Tibial nerve (tissue), 4 donors: ENCODE measurements at regions not wholly inside any gene's neighbourhood (a gene's known extent, or its start where the extent isn't known, plus 50 kb on each side); places are given as distances from the start of the nearest gene placed in this dataset.

Experiments
- DNase-seq, 2 donors: peaks; one replicate each; pipeline ENCODE4 v3.0.0-alpha.2; 2019; ENCODE audit warnings: low spot score in 2 of 2
- H3K27ac ChIP-seq, 4 donors: fragments of 200-600 bp; sonication (generic) in 3 of 4; one replicate each; pipeline ENCODE4 v1.5.1; 2017 to 2019; ENCODE audit warnings: mild to moderate bottlenecking in 1 of 4
- H3K27me3 ChIP-seq, 2 donors: fragments of 200-600 bp; sonication (generic) in 1 of 2; one replicate each; pipeline versions ENCODE4 v1.5.1 to v1.6.0; 2017 to 2019
- H3K36me3 ChIP-seq, 3 donors: fragments of 200-600 bp; sonication (generic); one replicate each; pipeline ENCODE4 v1.5.1; 2018 to 2019
- H3K4me1 ChIP-seq, 4 donors: fragments of 200-600 bp; sonication (generic) in 3 of 4; one replicate each; pipeline ENCODE4 v1.5.1; 2017 to 2019
- H3K4me3 ChIP-seq, 4 donors: fragments of 200-600 bp; sonication (generic) in 3 of 4; one replicate each; pipeline ENCODE4 v1.5.1; 2017 to 2019; ENCODE audit warnings: mild to moderate bottlenecking in 1 of 4, moderate library complexity in 1 of 4
- H3K9me3 ChIP-seq, 4 donors: fragments of 200-600 bp; sonication (generic) in 3 of 4; one replicate each; pipeline ENCODE4 v1.5.1; 2017 to 2019
- CTCF ChIP-seq, 5 experiments: fragments of 200-600 bp in 3 of 5; fragments of 450-650 bp in 2 of 5; sonication (generic) in 3 of 5; IDR thresholded peaks; one replicate each; pipeline ENCODE4 v1.5.1; 2016 to 2019; ENCODE audit warnings: antibody characterized with exemption in 5 of 5, mild to moderate bottlenecking in 3 of 5, moderate library complexity in 2 of 5
- EP300 ChIP-seq, 2 donors: sonication (generic); formaldehyde crosslinking; IDR thresholded peaks; one replicate each; pipeline ENCODE4 v1.6.1; 2017; ENCODE audit warnings: antibody characterized with exemption in 2 of 2, mild to moderate bottlenecking in 1 of 2
- POLR2A ChIP-seq, 2 donors: fragments of 450-650 bp; IDR thresholded peaks; one replicate each; pipeline ENCODE4 v1.6.1; 2017; ENCODE audit warnings: antibody characterized with exemption in 2 of 2, mild to moderate bottlenecking in 2 of 2, moderate library complexity in 2 of 2
- WGBS, 2 donors: methylation state at CpG; one replicate each; pipeline ENCODE4 v1.1.5; 2018; 5-methylcytosine and 5-hydroxymethylcytosine counted together

DNA sequence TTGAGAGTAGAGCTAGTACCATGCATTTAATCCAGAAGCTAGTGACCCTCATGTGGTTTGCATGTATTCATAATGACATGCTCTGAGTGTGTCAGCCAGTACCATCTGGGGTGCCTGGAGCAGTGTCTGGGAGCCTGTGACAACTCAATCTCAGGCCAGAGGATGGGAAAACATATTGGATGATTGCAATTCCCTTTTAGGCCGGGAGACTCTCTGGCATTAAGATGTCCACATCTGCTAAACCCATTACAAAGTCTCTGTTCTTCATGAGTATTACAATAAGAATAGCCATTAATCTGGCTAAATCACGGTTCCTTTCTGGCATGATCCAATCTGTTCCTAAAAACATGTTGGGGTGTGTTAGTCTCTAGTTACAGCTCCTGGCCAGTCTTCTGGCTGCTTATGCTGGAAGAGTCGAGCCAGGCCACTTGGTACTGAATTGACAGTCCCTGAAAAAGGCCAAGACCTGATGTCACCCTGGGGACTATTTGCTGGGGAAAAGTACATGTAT, 475.7 kb downstream of the ENC1 start:
- WGBS, 2 donors = 57 to 66% methylated on average over 3 of the region's 3 CpGs
- Histone ChIP-seq H3K9me3 (no peaks in the 10 kb centered on the region), H3K4me1 (peaks cover 0 to 7% (median 0%) of the 10 kb centered on the region in 4 donors), H3K27me3 (no peaks in the 10 kb centered on the region), H3K4me3 (no peak overlapping the region), H3K27ac (no peak overlapping the region), H3K36me3 (no peaks in the 10 kb centered on the region)
- TF ChIP-seq POLR2A (IDR thresholded peaks at IDR 0.05) (no peak), CTCF (IDR thresholded peaks at IDR 0.05) (no peak), EP300 (IDR thresholded peaks at IDR 0.05) (peak in 1 of 2 donors; percentile 39)
- DNase-seq = peak in 1 of 2 donors; percentile 22

DNA sequence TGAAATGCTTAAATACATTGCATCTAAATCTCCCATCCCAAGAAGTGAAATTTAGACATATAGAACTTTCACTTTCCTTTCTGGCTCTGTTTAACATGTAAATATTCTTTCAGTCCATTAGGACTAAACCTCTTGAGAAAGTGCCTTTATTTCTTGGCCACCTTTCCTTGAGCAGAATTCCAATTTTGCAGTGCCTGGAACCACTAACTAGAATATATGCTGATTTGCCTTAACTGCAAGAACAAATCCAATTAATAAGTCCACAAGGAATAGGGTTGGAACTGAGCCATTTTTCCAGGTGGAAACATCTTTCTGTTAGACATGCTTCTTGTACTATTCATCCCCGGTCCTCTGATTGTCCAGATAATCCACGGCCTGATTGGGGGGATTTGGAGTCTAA, 478.0 kb downstream of the ENC1 start:
- 72 to 78% methylated on average over 2 of the region's 2 CpGs for WGBS, 2 donors
- H3K27me3 ChIP-seq = no peaks in the 10 kb centered on the region
- H3K9me3 ChIP-seq = no peaks in the 10 kb centered on the region
- TF ChIP-seq CTCF (IDR thresholded peaks at IDR 0.05) = no peak
- H3K27ac ChIP-seq = no peak overlapping the region
- no peak overlapping the region for H3K4me3 ChIP-seq
- no peak for DNase-seq
- H3K36me3 ChIP-seq = no peaks in the 10 kb centered on the region
- H3K4me1 ChIP-seq = peaks cover 0 to 4% (median 0%) of the 10 kb centered on the region in 4 donors

DNA sequence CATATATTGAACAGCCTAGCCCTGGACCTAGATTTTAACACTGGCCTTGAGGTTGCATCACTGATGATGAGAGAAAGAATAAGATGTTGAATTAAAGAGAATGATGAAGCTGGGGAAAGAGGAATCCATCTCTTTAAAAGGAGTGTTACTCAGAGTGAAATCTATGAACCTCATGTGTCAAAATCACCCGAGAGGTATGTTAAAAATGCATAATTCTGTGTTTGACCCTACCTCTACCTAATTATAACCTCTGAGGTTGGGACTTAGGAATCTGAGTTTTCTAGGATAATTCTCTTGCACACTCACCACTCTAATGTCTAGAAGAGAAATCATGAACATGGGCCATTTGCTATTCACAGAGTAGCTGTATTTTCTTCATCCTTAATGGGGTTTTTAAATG, 479.4 kb downstream of the ENC1 start:
- Histone ChIP-seq H3K4me3 (no peak overlapping the region), H3K27ac (no peak overlapping the region), H3K4me1 (no peaks in the 10 kb centered on the region), H3K9me3 (no peaks in the 10 kb centered on the region), H3K27me3 (no peaks in the 10 kb centered on the region), H3K36me3 (no peaks in the 10 kb centered on the region)
- WGBS, 2 donors = 86 to 89% methylated on average over 1 of the region's 1 CpG
- TF ChIP-seq CTCF (IDR thresholded peaks at IDR 0.05) = no peak
- no peak for TF ChIP-seq EP300 (IDR thresholded peaks at IDR 0.05)
- no peak for TF ChIP-seq POLR2A (IDR thresholded peaks at IDR 0.05)
- no peak for DNase-seq

GRCh38 chr5:74156728-74157383, 483.7 kb downstream of the ENC1 start:
- H3K4me3 ChIP-seq = no peak overlapping the region
- no peak for TF ChIP-seq EP300 (IDR thresholded peaks at IDR 0.05)
- no peak for TF ChIP-seq CTCF (IDR thresholded peaks at IDR 0.05)
- no peak for TF ChIP-seq POLR2A (IDR thresholded peaks at IDR 0.05)
- no peaks in the 10 kb centered on the region for H3K9me3 ChIP-seq
- H3K36me3 ChIP-seq = no peaks in the 10 kb centered on the region
- no peak for DNase-seq
- no peaks in the 10 kb centered on the region for H3K27me3 ChIP-seq
- no peaks in the 10 kb centered on the region for H3K4me1 ChIP-seq
- WGBS, 2 donors = 66 to 78% methylated on average over 3 of the region's 3 CpGs
- no peak overlapping the region for H3K27ac ChIP-seq

DNA sequence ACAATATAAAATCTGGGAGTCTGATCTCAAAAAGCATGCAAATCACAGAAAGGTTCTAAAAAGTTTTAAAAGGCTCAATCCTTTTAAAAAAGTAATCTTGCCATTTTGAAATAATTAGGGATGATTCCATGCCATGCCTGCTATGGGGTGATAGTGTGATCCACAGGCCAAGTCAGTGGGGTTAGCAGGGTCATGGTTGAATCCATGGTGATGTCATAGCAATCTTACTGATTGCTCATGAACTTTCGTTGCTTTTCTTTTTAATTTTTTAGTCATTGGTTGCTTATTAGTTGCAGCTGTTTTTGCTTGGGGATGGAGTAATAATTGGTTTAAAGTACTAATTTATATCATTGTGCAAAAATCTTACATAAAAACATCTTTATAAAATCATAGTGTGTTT, 485.0 kb downstream of the ENC1 start:
- TF ChIP-seq POLR2A (IDR thresholded peaks at IDR 0.05) (no peak), EP300 (IDR thresholded peaks at IDR 0.05) (no peak)
- Histone ChIP-seq H3K27ac (no peak overlapping the region), H3K4me1 (no peaks in the 10 kb centered on the region), H3K4me3 (no peak overlapping the region), H3K36me3 (no peaks in the 10 kb centered on the region), H3K9me3 (no peaks in the 10 kb centered on the region), H3K27me3 (no peaks in the 10 kb centered on the region)
- DNase-seq = no peak
- WGBS, 2 donors = 55 to 63% methylated on average over 1 of the region's 1 CpG
